ENCODE measurements at regions not wholly inside any gene's neighbourhood (a gene's known extent, or its start where the extent isn't known, plus 50 kb on each side); places are given as distances from the start of the nearest gene placed in this dataset.

- no peak for DNase-seq (ENCODE audit: low read depth in 3 of 3)
Measured at GRCh38 chr6:142561511-142562265, 259.9 kb downstream of the ADGRG6 start.

- no peak for DNase-seq (ENCODE audit: low read depth in 3 of 3)
Measured at GRCh38 chr6:142562865-142563264, 261.1 kb downstream of the ADGRG6 start.

- DNase-seq (ENCODE audit: low read depth in 3 of 3): peak; percentile 28 to 57 (median 51)
Measured at GRCh38 chr6:142566628-142567396, 265.0 kb downstream of the ADGRG6 start.

GRCh38 chr6:142567461-142567860 lies 265.7 kb downstream of the ADGRG6 start:
- DNase-seq (ENCODE audit: low read depth in 3 of 3): no peak

- no peak for DNase-seq (ENCODE audit: low read depth in 3 of 3)
Measured at GRCh38 chr6:142568857-142569597, 267.2 kb downstream of the ADGRG6 start.

DNA sequence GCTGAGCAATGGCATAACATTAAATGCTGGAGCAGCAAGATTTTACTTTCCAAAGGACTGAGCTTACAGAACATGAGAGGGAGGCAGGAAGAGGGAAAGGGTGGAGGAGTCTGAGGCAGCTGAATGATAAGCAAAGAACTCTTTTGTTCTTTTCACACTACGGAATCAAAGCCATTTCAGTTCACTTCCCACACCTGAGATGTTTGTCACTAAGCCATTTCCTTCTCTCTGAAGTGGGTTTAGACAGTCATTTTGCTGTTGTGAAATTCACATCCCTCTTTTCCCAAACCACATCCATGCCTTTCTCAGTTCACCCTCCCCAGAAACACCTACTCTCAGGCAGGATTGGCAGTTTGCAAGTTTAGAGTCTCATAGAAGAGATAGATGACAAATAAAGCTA lies 267.9 kb downstream of the ADGRG6 start:
- DNase-seq (ENCODE audit: low read depth in 3 of 3): no peak

DNA sequence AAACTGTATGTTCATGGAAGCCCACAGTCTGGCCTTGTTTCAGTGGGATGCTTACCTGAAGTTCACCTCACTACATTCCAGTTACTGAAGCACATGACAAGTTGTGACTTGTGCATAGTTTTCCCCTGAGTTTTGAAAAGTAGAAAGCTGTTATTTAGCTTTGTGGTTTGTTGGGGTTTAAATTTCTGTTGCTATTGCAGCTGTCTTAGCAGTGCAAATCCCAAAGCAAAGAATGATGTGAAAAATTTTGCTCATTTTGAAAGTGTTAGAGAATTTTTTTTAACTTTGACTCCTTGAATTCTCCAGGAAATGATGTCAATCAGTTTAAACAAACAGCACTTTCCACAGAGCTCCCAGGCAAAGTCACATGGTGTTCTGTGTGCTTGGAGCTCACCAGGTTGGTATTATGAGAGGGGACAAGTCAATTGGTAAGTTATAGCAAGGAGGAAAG lies 268.4 kb downstream of the ADGRG6 start:
- no peak for DNase-seq (ENCODE audit: low read depth in 3 of 3)

DNA sequence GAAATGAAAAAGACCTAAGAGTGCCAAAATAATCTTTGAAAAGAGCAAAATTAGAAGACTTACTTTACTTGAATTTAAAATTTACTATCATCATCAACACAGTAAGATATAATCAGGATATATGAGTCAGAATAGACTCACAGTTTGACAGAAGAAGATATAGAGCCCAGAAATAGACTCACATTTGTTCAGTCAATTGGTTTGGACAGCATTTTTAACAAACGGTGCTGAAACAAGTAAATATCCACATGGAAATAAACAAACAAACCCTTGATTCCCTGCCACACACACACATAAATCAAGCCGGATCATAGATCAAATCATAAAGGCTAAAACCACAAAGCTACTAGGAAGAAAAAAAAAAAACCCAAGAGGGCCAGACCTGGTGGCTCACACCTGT lies 291.1 kb downstream of the ADGRG6 start:
- no peak for DNase-seq (ENCODE audit: low read depth in 3 of 3)

- DNase-seq (ENCODE audit: low read depth in 3 of 3): no peak
Measured at GRCh38 chr6:142597836-142598235, 296.0 kb downstream of the ADGRG6 start.

GRCh38 chr6:142601427-142601826 lies 299.6 kb downstream of the ADGRG6 start:
- DNase-seq (ENCODE audit: low read depth in 3 of 3): no peak

GRCh38 chr6:142602972-142603371 lies 301.2 kb downstream of the ADGRG6 start:
- DNase-seq (ENCODE audit: low read depth in 3 of 3): no peak

GRCh38 chr6:142605922-142606485 lies 304.2 kb downstream of the ADGRG6 start:
- no peak for DNase-seq (ENCODE audit: low read depth in 3 of 3)

GRCh38 chr6:142612956-142613355 lies 311.1 kb downstream of the ADGRG6 start:
- no peak for DNase-seq (ENCODE audit: low read depth in 3 of 3)

DNA sequence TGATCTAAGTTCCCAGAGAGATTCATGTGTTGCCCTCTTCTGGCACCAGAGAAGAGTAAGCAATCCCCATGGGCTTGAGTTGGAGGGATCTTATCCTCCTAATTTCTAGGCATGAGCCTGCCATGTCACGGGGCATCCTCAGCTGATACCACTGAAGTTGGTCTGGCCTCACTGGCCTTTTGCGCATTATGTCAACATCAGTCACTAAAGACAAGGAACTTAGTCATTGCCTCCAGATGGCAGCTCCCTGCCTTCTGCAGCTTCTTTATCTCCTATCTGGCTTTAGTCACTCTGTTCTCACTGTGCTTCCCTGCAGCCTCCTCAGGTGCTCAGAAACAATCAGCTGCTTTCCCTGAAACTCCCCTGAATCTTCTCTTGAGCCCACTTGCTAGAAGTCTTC lies 312.2 kb downstream of the ADGRG6 start:
- DNase-seq (ENCODE audit: low read depth in 3 of 3): no peak

- no peak for DNase-seq (ENCODE audit: low read depth in 3 of 3)
Measured at GRCh38 chr6:142617158-142617557, 315.4 kb downstream of the ADGRG6 start.

DNA sequence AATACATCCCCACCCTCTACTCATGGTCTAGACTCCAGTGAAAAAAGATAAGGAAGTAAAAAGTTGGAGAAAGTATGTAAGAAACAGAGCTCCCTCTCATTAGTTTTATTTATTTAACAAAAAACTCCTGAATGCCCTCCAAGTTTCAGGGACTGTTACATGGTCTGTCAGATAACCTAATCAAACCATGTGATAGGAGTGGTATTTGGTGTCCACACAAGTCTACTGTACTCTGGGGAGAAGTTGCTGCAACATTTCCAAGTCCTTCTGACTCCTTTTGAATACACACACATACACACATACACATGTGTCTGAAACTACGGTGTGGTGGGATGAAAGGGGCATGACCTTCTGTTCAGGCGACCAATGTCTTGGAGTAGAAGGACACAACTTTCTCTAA lies 320.0 kb downstream of the ADGRG6 start:
- DNase-seq (ENCODE audit: low read depth in 3 of 3): no peak

GRCh38 chr6:142624978-142625715 lies 319.8 kb downstream of the HIVEP2 start:
- no peak for DNase-seq (ENCODE audit: low read depth in 3 of 3)

DNA sequence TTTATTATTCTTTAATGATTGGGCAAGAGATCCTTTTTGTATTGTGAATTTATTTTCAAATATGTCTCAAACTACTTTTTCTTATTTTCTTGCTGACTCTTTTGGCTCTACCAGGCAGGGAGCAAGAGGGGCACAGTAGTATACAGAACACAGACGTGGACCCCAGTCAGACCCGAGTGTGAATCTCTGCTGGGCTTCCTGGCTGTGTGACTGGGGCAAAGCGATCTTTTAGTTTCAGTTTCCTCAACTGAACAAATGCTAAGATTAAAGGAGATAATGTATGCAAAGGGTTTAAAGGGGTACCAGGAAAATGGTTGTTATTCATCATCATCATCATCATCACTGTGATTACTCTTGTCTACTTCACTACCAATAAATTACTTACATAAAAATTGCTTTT lies 317.5 kb downstream of the HIVEP2 start:
- no peak for DNase-seq (ENCODE audit: low read depth in 3 of 3)

DNA sequence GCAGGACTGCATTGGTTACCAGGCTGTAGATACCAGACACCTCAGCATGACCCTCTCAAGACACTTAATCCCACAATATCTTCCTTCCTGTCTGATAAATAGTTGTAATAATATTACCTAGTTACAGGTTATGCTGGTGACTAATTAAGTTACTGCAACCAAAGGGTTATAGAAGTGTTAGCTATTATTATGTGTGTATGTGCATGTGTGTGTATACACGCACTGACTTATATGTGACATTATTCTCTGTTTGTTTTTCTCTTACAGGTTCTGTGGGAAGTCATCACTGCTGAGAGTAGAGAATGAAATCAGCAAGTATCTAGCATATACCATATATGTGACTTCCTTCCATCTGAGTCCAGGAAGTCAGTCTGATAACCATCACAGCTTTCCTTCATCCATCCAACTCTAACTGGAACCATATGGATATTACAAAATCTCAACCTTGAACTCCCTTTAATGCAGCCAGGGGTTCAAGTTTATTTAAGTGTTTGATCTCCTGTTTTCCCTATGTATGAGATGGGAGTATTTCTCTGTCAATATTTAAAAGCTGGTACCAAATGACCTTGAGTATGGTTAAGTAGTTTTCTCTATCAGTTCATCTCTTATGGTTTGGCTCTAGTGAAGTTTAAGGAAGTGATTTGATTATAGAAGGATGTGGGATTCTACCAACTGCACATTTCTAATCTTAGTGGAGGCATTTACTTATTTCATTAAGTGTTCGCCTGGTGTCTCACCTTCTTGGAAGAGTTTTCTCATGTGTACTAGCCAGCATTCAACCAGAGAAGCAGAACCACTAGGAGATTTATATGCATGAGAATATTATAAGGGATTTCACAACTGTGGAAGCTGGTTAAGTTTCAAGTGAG lies 313.2 kb downstream of the HIVEP2 start:
- DNase-seq (ENCODE audit: low read depth in 3 of 3): no peak

DNA sequence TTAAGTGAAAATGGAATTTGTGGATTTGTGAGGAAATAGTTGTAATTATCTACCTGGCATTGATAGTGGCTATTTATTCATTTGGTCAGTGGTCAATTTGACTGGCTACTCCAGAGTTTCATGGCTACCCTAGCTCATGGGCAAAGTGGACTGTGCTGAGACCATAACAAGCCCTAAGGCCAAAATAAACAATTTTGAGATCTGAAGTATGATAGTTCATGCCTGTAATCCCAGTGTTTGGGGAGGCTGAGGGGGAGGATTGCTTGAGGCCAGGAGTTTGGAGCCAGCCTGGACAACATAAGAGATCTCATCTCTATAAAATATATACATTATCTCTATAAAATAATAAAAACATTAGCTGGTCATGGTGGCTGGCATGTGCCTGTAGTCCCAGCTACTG lies 311.7 kb downstream of the HIVEP2 start:
- no peak for DNase-seq (ENCODE audit: low read depth in 3 of 3)
